ENCODE measurements at regions not wholly inside any gene's neighbourhood (a gene's known extent, or its start where the extent isn't known, plus 50 kb on each side); places are given as distances from the start of the nearest gene placed in this dataset.

DNA sequence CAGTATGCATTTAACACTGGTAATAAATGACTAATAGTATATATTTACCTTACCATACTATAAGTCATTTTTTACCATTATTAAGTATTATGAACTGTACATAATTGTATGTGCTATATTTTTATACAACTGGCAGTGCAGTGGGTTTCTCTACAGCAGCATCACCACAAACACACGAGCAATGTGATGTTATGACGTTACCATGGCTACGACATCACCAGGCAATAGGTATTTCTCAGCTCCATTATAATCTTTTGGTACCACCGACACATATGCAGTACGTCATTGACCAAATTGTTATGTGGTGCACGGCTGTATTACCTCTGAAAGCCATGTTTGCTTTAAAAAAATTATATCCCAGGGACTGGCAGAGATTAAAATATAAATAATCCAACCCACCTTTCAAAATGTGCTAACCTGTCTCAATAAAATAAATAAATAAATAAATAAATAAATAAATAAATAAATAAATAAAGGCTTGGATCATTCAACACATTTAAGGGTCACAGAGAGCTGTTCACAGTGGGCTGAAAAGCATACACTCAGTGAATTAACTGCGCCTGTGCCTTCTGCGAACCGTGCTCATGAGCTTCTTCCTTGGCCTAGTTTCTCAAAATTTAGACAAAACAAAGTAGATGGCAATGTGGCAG is 121.4 kb upstream of the SLC35F3 start:
- Histone ChIP-seq H3K4ac (ENCODE audit: low read depth in 1 of 2, low read length in 2 of 2) (no peak overlapping the region), H3K4me2 (ENCODE audit: low read length, poor library complexity, severe bottlenecking) (no peak overlapping the region), H3K14ac (ENCODE audit: low read length in 2 of 2) (no peak overlapping the region), H2BK5ac (ENCODE audit: low read depth, low read length, poor library complexity, severe bottlenecking) (no peak overlapping the region), H3K9me3 (ENCODE audit: control insufficient read depth, low read length) (peaks cover 15% of the 10 kb centered on the region), H3K18ac (ENCODE audit: low read depth in 1 of 2, low read length in 2 of 2) (no peak overlapping the region), H2AFZ (ENCODE audit: low read depth, low read length) (no peak overlapping the region), H2BK15ac (ENCODE audit: low read depth, poor library complexity, severe bottlenecking) (no peak overlapping the region), H2BK120ac (ENCODE audit: low read depth, low read length) (no peak overlapping the region), H3K4me1 (ENCODE audit: control insufficient read depth, insufficient read depth, low read depth, low read length) (no peaks in the 10 kb centered on the region), H3K4me3 (ENCODE audit: insufficient read depth in 1 of 2, low read depth in 1 of 2, low read length in 2 of 2) (no peak overlapping the region), H3K9ac (ENCODE audit: low read length) (no peak overlapping the region), H2BK12ac (ENCODE audit: low read length in 2 of 2) (no peak overlapping the region), H4K91ac (ENCODE audit: low read length) (no peak overlapping the region), H3K23ac (ENCODE audit: low read length in 2 of 2) (no peak overlapping the region), H3K27ac (ENCODE audit: low read length, poor library complexity, severe bottlenecking) (no peak overlapping the region), H3K36me3 (ENCODE audit: control insufficient read depth in 1 of 2, insufficient read depth in 2 of 2, low read depth in 1 of 2, low read length in 2 of 2) (no peaks in the 10 kb centered on the region), H2AK5ac (ENCODE audit: low read length, severe bottlenecking) (no peak overlapping the region), H3K27me3 (ENCODE audit: control insufficient read depth in 1 of 2, insufficient read depth in 1 of 2, low read length in 2 of 2) (no peaks in the 10 kb centered on the region), H3K79me1 (replicated peaks; ENCODE audit: low read length, poor library complexity, severe bottlenecking) (no peaks in the 10 kb centered on the region), H4K8ac (ENCODE audit: low read length) (no peak overlapping the region)
- no peak for DNase-seq
- WGBS: 85% methylated on average over 7 of the region's 9 CpGs

DNA sequence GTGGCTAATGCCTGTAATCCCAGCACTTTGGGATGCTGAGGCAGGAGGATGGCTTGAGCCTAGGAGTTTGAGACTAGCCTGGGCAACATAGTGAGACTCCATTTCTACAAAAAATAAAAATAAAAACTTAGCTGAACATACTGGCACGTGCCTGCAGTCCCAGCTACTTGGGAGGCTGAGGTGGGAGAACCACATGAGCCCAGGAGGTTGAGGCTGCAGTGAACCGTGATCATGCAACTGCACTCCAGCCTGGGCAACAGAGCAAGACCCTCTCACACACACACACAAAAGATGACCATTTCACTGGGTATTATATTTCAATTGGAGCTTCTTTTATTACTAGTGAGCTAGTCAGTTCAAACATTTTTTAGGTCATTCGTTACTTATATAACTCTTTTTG is 116.9 kb upstream of the SLC35F3 start:
- Histone ChIP-seq H3K18ac (ENCODE audit: low read depth in 1 of 2, low read length in 2 of 2) (no peak overlapping the region), H3K4ac (ENCODE audit: low read depth in 1 of 2, low read length in 2 of 2) (no peak overlapping the region), H3K23ac (ENCODE audit: low read length in 2 of 2) (no peak overlapping the region), H2AK5ac (ENCODE audit: low read length, severe bottlenecking) (no peak overlapping the region), H3K4me3 (ENCODE audit: insufficient read depth in 1 of 2, low read depth in 1 of 2, low read length in 2 of 2) (no peak overlapping the region), H3K79me1 (replicated peaks; ENCODE audit: low read length, poor library complexity, severe bottlenecking) (no peaks in the 10 kb centered on the region), H2BK5ac (ENCODE audit: low read depth, low read length, poor library complexity, severe bottlenecking) (no peak overlapping the region), H3K9me3 (ENCODE audit: control insufficient read depth, low read length) (no peaks in the 10 kb centered on the region), H4K8ac (ENCODE audit: low read length) (no peak overlapping the region), H3K36me3 (ENCODE audit: control insufficient read depth in 1 of 2, insufficient read depth in 2 of 2, low read depth in 1 of 2, low read length in 2 of 2) (no peaks in the 10 kb centered on the region), H3K14ac (ENCODE audit: low read length in 2 of 2) (no peak overlapping the region), H2BK15ac (ENCODE audit: low read depth, poor library complexity, severe bottlenecking) (no peak overlapping the region), H3K27ac (ENCODE audit: low read length, poor library complexity, severe bottlenecking) (no peak overlapping the region), H3K4me2 (ENCODE audit: low read length, poor library complexity, severe bottlenecking) (no peak overlapping the region), H2BK12ac (ENCODE audit: low read length in 2 of 2) (no peak overlapping the region), H2AFZ (ENCODE audit: low read depth, low read length) (no peak overlapping the region), H4K91ac (ENCODE audit: low read length) (no peak overlapping the region), H3K4me1 (ENCODE audit: control insufficient read depth, insufficient read depth, low read depth, low read length) (no peaks in the 10 kb centered on the region), H2BK120ac (ENCODE audit: low read depth, low read length) (no peak overlapping the region), H3K9ac (ENCODE audit: low read length) (no peak overlapping the region), H3K27me3 (ENCODE audit: control insufficient read depth in 1 of 2, insufficient read depth in 1 of 2, low read length in 2 of 2) (peaks cover 0 to 5% of the 10 kb centered on the region in 2 experiments)
- WGBS: 69% methylated on average over 2 of the region's 3 CpGs
- no peak for DNase-seq

DNA sequence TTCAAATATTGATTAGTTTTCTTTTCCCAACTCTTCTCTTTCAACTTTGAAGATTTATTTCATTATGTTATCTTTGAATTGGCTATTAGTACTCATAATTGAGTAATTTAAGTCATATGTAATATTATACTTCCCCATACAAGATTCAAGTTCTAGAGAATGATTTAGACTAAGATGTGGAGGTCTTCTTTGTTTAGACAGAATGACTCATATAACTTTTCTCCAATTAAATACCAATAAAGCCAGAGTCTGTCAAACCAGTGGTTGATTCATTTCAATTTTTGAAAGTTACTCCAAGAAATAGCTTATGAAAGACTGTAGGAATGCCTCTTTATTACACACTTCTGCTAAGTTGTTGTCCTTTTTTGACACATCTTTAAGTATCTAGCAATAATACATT is 115.8 kb upstream of the SLC35F3 start:
- Histone ChIP-seq H2AFZ (ENCODE audit: low read depth, low read length) (no peak overlapping the region), H3K79me1 (replicated peaks; ENCODE audit: low read length, poor library complexity, severe bottlenecking) (no peaks in the 10 kb centered on the region), H3K4me1 (ENCODE audit: control insufficient read depth, insufficient read depth, low read depth, low read length) (no peaks in the 10 kb centered on the region), H3K14ac (ENCODE audit: low read length in 2 of 2) (no peak overlapping the region), H3K4me2 (ENCODE audit: low read length, poor library complexity, severe bottlenecking) (no peak overlapping the region), H3K4ac (ENCODE audit: low read depth in 1 of 2, low read length in 2 of 2) (no peak overlapping the region), H2BK120ac (ENCODE audit: low read depth, low read length) (no peak overlapping the region), H3K9ac (ENCODE audit: low read length) (no peak overlapping the region), H3K4me3 (ENCODE audit: insufficient read depth in 1 of 2, low read depth in 1 of 2, low read length in 2 of 2) (no peak overlapping the region), H3K27ac (ENCODE audit: low read length, poor library complexity, severe bottlenecking) (no peak overlapping the region), H4K91ac (ENCODE audit: low read length) (no peak overlapping the region), H3K18ac (ENCODE audit: low read depth in 1 of 2, low read length in 2 of 2) (no peak overlapping the region), H3K9me3 (ENCODE audit: control insufficient read depth, low read length) (no peaks in the 10 kb centered on the region), H2BK15ac (ENCODE audit: low read depth, poor library complexity, severe bottlenecking) (no peak overlapping the region), H3K23ac (ENCODE audit: low read length in 2 of 2) (no peak overlapping the region), H4K8ac (ENCODE audit: low read length) (no peak overlapping the region), H2AK5ac (ENCODE audit: low read length, severe bottlenecking) (no peak overlapping the region), H2BK12ac (ENCODE audit: low read length in 2 of 2) (no peak overlapping the region), H3K36me3 (ENCODE audit: control insufficient read depth in 1 of 2, insufficient read depth in 2 of 2, low read depth in 1 of 2, low read length in 2 of 2) (no peaks in the 10 kb centered on the region), H2BK5ac (ENCODE audit: low read depth, low read length, poor library complexity, severe bottlenecking) (no peak overlapping the region), H3K27me3 (ENCODE audit: control insufficient read depth in 1 of 2, insufficient read depth in 1 of 2, low read length in 2 of 2) (peaks cover 0 to 5% of the 10 kb centered on the region in 2 experiments)
- no peak for DNase-seq

DNA sequence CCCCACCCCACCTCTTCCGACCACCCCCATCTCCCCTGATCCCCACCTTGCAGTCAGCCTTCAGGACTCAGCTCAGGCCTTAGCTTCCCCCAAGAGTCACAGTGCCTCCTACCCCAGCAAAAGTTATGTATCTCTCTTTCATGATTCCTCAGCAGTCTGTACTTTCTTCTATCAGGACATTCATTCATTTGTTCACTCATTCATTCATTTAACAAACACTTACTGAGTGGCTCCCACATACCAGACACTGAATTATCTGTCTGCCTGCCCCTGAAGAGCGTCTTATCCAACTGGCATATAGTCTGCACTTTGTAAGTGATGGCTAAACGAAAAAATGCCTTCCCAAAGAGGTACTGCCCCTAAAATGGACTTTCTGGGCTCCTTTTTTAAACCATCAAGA is 114.4 kb upstream of the SLC35F3 start:
- no peak for DNase-seq
- Histone ChIP-seq H2AK5ac (ENCODE audit: low read length, severe bottlenecking) (no peak overlapping the region), H4K8ac (ENCODE audit: low read length) (no peak overlapping the region), H3K4ac (ENCODE audit: low read depth in 1 of 2, low read length in 2 of 2) (no peak overlapping the region), H3K9ac (ENCODE audit: low read length) (no peak overlapping the region), H3K4me3 (ENCODE audit: insufficient read depth in 1 of 2, low read depth in 1 of 2, low read length in 2 of 2) (no peak overlapping the region), H3K18ac (ENCODE audit: low read depth in 1 of 2, low read length in 2 of 2) (no peak overlapping the region), H2BK15ac (ENCODE audit: low read depth, poor library complexity, severe bottlenecking) (no peak overlapping the region), H3K14ac (ENCODE audit: low read length in 2 of 2) (no peak overlapping the region), H4K91ac (ENCODE audit: low read length) (no peak overlapping the region), H3K4me1 (ENCODE audit: control insufficient read depth, insufficient read depth, low read depth, low read length) (no peaks in the 10 kb centered on the region), H3K79me1 (replicated peaks; ENCODE audit: low read length, poor library complexity, severe bottlenecking) (no peaks in the 10 kb centered on the region), H2BK120ac (ENCODE audit: low read depth, low read length) (no peak overlapping the region), H2BK12ac (ENCODE audit: low read length in 2 of 2) (no peak overlapping the region), H3K27me3 (ENCODE audit: control insufficient read depth in 1 of 2, insufficient read depth in 1 of 2, low read length in 2 of 2) (peaks cover 0 to 5% of the 10 kb centered on the region in 2 experiments), H2AFZ (ENCODE audit: low read depth, low read length) (no peak overlapping the region), H2BK5ac (ENCODE audit: low read depth, low read length, poor library complexity, severe bottlenecking) (no peak overlapping the region), H3K23ac (ENCODE audit: low read length in 2 of 2) (no peak overlapping the region), H3K36me3 (ENCODE audit: control insufficient read depth in 1 of 2, insufficient read depth in 2 of 2, low read depth in 1 of 2, low read length in 2 of 2) (no peaks in the 10 kb centered on the region), H3K27ac (ENCODE audit: low read length, poor library complexity, severe bottlenecking) (no peak overlapping the region), H3K9me3 (ENCODE audit: control insufficient read depth, low read length) (no peaks in the 10 kb centered on the region), H3K4me2 (ENCODE audit: low read length, poor library complexity, severe bottlenecking) (no peak overlapping the region)
- WGBS: 81% methylated on average over 2 of the region's 3 CpGs
